DMS 273 (cell line): ENCODE measurements at regions not wholly inside any gene's neighbourhood (a gene's known extent, or its start where the extent isn't known, plus 50 kb on each side); places are given as distances from the start of the nearest gene placed in this dataset.
"Not testable (repeated sequence)": the region's sequence is repeated elsewhere in the genome, so short reads cannot be mapped to it uniquely, and the experiment has no call there.

Experiments used
- DNase-seq: peaks from one replicate; lab custom pipeline; 2025; ENCODE audit not compliant: unreplicated experiment; lab: John Stamatoyannopoulos, UW

DNA sequence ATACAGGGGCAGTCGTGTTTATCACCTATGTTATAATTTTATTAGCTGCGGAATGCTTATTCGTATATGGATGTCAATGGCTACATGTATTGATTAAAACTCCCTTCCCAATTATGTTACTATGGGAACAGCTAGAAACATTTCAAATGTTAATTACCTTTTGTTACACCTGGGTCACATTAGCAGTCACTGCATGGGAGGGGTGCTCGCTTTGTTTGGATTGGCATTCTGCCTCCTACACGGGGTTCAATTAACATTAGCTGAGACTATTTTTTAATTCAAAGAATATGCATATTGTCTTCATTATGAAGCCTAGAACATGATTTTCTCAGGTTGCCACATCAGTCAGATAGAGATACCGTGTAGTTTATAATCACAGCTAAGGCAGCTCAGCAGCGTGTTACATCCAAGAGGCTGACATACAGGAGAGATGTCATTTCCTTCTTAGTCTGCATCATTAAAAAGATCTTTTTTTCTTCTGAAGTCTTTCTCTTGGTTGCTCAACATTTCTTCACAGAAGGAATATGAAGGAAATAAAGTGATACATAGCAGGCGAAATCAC lies 76.2 kb upstream of the RPS6KA2 start:
- DNase-seq: no peak

DNA sequence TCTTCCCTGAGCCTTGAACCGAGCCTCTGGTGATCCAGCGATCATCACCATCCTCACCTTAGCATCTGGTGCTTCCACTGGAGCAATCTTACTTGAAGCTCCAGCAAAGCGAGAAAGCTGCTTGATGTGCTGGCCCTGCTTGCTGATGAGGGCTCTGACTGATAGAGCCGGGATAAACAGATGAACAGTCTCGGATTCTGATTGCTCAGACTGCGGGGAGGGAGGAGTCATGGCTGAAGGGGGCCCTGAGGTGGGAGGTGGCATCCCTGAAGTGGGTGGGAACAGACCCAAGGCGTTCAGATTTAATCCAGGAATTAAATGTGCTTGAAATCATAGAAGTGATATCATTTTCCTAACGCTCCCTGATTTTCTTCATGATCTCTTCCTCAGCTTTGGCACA lies 74.4 kb upstream of the RPS6KA2 start:
- not testable (repeated sequence) for DNase-seq

DNA sequence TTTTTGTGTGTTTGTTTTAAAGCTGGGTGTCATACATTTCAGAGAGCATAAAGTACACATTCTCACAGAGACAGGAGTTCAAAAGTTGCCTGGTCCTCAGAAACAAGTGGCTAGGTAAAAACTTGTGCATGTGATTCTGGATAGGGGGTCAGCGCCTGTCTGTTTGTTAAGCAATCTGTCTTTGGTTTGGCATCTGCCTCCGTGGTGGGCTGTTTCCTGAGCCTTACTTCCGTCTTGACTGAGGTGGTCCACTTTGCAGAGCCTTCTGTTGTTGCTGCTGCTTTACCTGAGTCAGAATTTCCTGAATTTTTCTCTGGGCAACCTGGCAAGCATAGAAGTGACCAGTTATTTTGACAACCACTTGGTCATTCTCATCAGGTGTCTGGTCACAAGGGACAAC lies 73.8 kb upstream of the RPS6KA2 start:
- DNase-seq: not testable (repeated sequence)

DNA sequence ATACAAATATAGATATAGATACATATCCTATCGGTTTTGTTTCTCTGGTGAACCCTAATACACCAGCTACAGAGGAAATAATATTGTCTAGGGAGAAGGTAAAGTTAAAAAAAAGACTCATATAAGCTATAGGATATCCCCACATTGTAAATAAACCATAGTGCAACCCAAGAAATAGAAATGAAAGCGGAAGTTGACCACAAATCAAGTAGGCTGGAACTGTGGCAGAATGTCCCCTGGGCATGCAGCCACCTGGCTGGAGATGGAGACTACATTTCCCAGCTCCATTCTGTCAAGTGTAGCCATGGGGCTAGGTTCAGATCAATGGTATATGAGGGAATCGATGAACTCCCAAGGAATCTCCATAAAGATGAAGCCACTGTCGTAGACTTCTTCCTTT lies 70.1 kb upstream of the RPS6KA2 start:
- no peak for DNase-seq

DNA sequence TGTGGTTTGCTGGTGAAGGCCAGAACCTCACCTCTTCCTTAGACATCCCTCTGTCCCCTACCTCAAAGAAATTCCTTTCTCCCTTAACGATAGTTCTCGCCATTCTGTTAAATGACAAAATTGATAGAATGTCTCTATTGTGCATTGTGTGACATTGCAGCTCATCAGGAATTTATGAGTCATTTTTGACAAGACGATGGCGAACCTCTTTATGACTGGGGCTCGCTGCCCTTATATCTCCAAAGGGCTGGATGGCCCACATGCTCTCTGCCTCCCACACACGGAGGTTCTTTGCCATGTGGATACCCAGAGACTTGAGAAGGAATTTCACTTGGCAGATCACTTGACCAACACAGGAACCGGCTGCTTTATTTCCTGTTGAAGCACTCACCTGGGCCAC lies 66.8 kb upstream of the RPS6KA2 start:
- DNase-seq: no peak

DNA sequence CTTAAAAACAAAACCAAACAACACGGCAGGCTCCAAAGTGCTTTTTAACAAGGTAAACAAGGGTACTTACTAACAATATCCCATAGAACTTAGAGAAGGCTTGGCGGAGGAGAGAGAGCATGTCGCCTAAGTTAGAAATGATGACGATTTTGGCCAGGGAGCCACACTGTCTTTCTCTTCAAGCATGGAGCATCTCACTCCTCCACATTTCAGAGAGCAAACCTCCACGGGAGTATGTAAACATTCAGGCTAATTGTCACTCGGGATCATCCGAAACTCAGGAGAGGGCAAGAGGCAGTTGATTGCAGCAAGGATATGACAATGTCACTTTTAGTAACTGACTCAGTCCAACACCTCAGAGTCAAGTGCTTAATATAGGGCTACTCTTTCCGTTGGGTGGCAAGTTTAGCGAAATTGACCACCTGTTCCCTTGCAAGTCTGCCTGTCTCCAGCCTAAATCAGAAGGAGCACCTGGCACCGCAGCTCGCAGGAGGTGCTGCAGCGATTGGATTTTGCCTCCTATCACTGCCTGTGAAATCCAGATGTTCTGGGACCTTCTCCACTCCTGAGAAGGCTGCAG lies 65.8 kb upstream of the RPS6KA2 start:
- no peak for DNase-seq

DNA sequence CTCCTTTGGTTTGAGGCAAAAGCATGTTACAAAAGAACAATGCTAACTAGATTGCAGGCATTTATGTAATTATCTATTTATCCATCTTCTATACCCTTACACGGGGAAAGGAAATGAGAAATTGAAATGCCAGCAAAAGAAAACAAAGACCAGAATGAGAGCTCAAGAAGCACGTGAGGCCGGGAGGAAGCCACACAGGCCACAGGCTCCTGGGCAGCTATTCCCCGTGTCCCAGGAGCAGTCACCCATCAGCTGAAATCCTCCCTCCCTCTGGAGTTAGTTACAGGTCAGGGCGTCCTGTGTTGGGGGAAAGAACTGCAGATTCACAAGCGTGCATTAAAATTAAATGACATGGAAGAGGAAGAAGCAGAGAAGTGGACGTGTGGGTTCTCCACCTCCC lies 64.7 kb upstream of the RPS6KA2 start:
- DNase-seq: no peak

DNA sequence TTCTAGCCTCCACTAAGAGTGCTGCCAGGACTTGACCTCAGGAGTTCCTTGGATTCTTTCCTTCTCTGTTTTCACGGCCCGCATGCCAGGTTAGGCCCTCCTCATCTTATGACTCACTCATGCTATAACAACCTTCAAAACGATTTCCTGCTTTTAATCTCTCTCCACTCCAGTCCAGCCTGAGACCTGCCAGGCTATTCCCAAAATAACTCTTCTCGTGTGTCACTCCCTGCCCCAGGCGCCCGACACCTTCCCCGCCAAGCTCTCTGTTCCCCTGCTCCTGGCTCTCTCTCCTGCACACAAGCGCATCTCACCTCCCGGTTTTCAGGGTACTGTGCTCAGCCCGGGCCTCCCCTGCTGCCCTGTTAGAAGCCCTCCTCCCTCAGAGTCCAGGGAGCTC lies 64.1 kb upstream of the RPS6KA2 start:
- DNase-seq: no peak

DNA sequence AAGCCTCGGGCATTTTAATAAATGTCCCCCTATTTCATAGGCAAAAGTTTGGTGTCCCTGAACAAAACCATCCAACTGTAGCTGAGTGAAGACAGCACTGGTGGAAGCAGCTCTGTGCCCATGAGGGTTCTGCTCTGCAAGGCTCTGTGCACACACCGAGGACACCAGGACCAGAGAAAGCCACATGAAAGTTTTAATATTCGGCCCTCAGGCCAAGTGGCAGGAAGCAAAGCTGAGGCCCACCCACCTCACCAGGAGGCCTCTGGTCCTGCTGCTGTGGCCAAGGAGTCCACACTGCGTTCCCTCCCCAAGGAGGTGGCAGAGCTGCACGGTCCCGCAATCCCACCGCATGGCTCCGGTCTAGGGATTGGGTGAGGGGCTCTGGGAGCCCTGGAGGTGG lies 62.6 kb upstream of the RPS6KA2 start:
- DNase-seq: no peak

DNA sequence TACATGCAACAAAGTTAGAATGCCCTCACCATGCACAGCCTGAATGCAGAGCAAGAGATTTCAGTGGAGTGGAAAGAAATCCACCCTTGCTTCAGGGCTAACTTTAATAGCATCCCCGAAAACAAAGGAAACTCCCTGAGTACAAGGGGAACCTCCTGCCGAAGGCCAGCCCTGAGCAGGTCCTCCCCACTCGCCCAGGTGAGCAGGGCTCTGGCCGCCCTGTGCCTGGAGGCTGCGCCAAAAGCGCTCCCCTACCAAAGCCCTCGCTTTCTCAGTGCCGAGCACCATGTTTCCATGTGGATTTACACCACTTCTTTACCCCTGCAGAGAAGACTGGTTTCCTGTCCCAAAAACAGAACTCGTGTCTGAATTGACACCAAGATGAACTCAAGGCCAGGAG lies 61.9 kb upstream of the RPS6KA2 start:
- no peak for DNase-seq

DNA sequence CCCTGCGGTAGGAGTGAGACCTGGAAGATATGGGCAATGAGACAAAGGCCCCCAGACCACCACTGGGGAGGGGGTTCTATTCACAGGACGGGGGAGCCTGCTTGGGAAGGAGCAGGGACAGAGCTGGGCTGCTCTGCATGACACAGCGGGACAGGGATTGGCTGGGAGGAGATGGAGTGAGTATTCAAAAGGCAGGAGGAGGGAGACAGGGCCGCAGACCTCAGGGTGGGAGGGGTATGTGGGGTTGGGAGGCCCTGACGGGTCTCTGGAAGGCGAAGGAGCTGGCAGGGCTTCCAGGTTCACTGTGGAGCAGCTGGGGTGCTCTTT lies 60.8 kb upstream of the RPS6KA2 start:
- DNase-seq: no peak

DNA sequence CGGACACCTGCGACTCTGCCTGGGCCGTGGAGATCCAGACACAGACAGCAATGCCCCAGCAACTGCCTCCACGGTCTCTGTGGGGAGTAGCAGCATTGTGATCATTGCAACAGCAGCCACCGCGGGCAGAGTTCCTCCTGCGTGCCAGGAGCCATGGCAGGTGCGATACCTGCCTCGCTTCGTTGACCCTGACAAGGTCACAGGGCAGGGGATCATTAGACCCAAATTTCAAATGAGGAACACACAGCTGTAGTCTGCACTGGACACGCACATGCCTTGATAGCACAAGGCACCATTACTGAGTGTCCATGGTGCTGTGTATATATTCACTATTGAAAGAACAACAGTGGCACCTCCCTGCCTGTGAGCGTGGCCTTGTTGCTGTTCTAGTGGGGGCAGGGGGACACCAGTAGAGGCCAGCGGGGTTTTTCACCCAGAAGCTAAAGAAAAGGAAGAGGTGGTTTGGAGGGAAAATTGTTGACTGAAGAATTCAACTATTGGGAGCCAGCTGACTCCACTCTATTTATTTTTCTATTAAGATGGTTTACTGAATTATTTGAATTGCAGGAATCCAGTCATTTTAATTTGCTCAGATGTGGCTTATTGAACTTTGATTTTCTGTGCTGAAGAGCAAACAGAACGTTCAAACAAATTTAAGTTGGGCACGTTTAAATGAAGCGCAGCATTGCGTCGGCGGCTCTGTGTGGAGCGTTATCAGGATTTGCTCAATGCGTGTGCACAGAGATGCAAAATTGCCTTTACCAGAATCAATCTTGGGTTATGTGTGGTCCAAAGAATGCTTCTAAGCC lies 60.2 kb upstream of the RPS6KA2 start:
- DNase-seq: no peak

DNA sequence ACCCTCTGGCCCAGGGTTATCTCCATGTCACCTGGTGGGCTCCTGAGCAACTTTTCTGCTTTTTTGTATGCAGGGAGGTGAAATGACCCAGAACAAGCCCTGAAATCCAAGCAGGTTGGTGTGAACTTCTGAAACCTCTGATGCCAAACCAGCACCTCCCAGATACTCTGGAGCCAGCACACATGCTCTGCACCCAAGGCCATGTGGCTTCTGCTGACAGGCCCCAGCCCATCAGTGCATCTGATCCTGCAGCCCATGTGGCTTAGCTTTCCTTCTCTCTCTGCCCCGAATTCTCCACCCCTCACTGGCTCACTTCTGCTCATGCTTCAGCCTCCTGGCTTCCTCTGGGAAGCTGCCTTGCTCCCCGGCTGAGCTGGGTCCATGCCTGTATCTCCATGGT lies 59.3 kb upstream of the RPS6KA2 start:
- no peak for DNase-seq

DNA sequence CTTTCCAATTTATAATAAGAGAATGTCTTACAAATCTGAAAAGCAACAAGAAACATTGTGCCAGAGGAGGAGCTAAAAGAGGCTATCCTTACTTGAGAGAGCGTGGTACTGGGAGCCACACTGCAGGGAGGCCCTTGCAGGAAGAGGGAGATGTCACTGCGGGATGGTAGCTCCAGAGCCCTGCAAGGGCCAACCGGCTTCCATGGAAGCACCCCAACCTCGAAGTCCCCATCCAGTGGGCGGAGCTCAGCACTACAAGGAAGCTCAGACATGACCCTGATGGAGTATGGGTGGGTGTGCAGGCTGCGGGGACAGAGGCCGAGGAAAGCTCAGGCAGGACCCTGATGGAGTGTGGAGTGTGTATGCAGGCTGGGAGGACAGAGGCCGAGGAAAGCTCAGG lies 57.8 kb upstream of the RPS6KA2 start:
- DNase-seq: no peak

DNA sequence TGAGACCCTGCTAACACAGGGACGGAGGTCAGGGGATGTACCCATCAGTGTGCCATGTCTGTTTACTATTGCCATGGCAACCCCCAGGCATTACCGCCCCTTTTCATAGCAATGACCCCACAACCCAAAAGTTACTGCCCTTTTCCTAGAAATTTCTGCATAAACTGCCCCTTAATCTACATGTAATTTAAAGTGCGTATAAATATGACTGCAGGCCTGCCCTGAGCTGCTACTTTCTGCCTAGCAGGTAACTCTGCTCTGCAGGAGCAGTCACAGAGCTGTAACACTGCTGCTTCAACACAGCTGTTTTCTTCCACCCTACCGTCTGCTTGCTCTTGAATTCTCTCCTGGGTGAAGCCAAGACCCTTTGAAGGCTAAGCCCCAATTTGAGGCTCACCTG lies 57.1 kb upstream of the RPS6KA2 start:
- no peak for DNase-seq

DNA sequence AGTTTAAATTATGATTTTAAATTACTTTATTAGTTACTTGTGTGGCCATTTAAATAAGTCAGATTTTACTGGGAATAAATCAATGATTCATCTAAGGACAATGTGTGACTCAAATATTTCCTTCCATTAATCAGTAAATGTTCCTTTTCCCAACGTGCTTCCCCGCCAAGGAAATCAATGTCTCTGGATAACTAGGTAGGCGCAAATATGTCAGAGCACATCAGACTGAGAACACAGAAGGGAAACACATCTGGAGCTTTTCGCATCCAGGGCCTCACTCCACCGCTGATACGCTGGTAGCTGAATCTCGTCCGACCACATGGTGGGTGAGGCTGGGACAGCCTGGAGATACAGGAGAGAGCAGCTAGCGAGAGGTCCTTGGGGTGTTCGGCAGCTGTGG lies 56.4 kb upstream of the RPS6KA2 start:
- DNase-seq: no peak

DNA sequence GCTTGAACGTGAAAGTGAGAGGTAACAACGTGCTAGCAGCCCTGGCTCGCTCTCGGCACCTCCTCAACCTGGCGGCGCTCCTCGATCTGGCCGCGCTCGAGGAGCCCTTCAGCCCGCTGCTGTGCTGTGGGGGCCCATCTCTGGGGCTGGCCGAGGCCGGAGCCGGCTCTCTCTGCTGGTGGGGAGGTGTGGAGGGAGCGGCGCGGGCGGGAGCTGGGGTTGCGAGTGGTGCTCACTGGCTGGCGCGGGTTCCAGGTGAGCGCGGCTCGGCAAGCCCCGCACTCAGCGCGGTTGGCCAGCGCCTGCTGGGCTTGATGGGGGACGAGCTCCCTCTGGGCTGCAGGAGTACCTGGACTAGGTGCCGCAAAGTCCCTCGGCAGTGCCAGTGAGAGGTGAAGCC lies 52.5 kb upstream of the RPS6KA2 start:
- DNase-seq: no peak

DNA sequence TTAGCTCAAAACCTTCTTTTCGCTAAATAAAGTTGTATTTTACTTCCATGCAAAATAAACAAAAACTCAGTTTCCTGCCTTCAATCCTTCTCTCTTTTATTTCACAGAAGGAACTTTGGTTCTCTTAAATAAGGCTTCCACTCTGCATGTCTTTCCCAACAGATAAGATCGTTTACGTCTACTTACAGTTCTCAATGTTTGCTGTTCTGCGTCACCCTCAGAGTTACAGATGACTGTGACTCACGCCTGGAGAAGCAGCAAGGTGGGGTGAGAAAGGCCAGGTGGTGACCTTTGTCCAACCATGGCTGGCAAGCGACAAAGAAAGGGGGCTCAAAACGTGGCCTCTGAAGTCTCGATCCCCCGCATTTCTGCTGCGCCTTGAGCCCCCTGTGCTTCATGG lies 51.4 kb upstream of the RPS6KA2 start:
- DNase-seq: no peak

DNA sequence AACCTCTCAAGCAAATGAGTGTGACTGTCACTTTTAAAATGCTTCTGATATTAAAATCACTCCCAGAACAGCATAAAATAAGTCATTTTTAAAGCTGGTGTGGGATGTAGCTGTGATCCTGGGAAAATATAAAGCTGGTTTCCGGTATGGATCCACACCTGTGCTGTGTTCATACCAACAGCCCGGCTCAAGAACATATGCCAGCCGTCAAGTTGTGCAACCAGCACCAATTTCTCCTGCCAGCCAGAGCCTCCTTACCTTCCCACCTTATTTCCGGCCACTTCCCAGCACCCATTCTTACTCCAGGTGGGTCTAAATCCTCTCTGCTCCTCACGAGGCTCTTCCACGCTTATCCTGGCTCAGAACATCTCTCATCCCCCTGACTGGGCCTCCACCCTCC lies 50.9 kb upstream of the RPS6KA2 start:
- DNase-seq: no peak
